ENCODE measurements at regions not wholly inside any gene's neighbourhood (a gene's known extent, or its start where the extent isn't known, plus 50 kb on each side); places are given as distances from the start of the nearest gene placed in this dataset.
A peak's percentile ranks its signal among the peaks of the same experiment; 100 is the strongest.

- no peak overlapping the region for H3K4me3 Mint-ChIP-seq
Observed at GRCh38 chr12:59240048-59240447, 319.7 kb upstream of the LRIG3 start.

DNA sequence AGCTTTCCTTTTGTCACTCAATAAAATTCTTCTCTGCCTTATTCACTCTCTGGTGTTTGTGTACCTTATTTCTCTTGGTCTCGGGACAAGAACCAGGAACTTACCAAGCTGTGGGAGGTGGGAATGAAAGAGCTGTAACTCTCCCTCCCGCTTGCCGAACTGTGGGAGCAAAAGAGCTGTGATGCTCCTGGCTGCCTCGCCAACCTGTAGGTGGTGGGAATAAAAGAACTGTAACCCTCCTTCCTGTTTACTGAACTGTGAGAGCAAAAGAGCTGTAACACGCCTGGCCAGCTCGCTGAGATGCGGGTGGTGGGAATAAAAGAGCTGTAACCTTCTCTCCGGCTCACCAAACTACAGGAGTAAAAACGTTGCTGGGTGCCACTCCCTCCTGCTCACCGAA, 314.1 kb upstream of the LRIG3 start:
- DNase-seq = no peak
- H3K4me1 Mint-ChIP-seq (ENCODE audit: low read depth) = no peaks in the 10 kb centered on the region
- ATAC-seq (replicated peaks in 1 of 2) = no peak
- no peaks in the 10 kb centered on the region for H3K27me3 Mint-ChIP-seq (ENCODE audit: low read depth)
- H3K27ac Mint-ChIP-seq = no peak overlapping the region
- no peaks in the 10 kb centered on the region for H3K36me3 Mint-ChIP-seq (ENCODE audit: insufficient read depth in 2 of 2)
- H3K4me3 Mint-ChIP-seq = no peak overlapping the region
- H3K9me3 Mint-ChIP-seq = no peaks in the 10 kb centered on the region

More at GRCh38 chr12:59240048-59240447, 319.7 kb upstream of the LRIG3 start:
- H3K27ac Mint-ChIP-seq = no peak overlapping the region
- no peaks in the 10 kb centered on the region for H3K36me3 Mint-ChIP-seq (ENCODE audit: insufficient read depth in 2 of 2)
- DNase-seq (no peak), ATAC-seq (replicated peaks in 1 of 2) (no peak)
- H3K4me1 Mint-ChIP-seq (ENCODE audit: low read depth) = no peaks in the 10 kb centered on the region
- H3K27me3 Mint-ChIP-seq (ENCODE audit: low read depth) = no peaks in the 10 kb centered on the region
- peaks cover 2 to 4% of the 10 kb centered on the region in 2 donors for H3K9me3 Mint-ChIP-seq

DNA sequence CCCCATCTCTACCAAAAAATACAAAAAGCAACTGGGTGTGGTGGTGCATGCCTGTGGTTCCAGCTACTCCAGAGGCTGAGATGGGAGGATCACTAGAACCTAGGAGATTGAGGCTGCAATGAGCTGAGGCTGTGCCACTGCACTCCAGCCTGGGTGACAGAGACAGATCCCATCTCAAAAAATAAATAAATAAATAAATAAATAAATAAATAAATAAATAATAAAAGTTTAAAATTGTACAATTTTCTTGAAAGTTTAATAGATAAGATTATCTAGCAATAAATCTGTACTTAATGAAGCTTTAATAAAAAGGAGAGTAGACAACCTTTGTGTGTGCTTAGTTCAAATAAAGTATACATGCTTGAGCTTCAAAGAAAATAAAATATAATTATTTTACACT, 310.0 kb upstream of the LRIG3 start:
- peaks cover 1 to 2% of the 10 kb centered on the region in 2 donors for H3K36me3 Mint-ChIP-seq (ENCODE audit: insufficient read depth in 2 of 2)
- H3K4me3 Mint-ChIP-seq = no peak overlapping the region
- H3K9me3 Mint-ChIP-seq = peaks cover 4 to 6% of the 10 kb centered on the region in 2 donors
- ATAC-seq (replicated peaks in 1 of 2) = no peak
- no peaks in the 10 kb centered on the region for H3K27me3 Mint-ChIP-seq (ENCODE audit: low read depth)
- H3K4me1 Mint-ChIP-seq (ENCODE audit: low read depth) = no peaks in the 10 kb centered on the region
- no peak overlapping the region for H3K27ac Mint-ChIP-seq
- no peak for DNase-seq

DNA sequence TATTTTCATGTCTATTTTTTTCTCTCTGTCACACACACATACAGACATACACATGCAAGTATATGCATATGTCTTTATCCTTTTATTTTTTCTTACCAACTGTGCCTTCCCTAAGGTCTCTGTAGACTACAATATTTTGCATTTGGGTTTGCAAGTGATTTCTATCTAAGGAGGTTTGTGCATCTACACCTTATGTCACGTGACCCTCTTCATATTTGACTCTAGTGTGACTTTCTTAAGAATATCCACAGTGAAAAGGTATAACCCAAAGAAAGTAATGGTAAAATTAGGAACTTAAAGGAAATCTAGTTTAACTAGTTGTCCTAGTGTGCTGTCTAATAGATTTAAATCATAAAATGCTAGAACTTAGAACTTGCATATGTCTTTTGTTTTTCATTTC, 298.8 kb upstream of the LRIG3 start:
- H3K9me3 Mint-ChIP-seq = peaks cover 2 to 3% of the 10 kb centered on the region in 2 donors
- H3K4me1 Mint-ChIP-seq (ENCODE audit: low read depth) = no peaks in the 10 kb centered on the region
- DNase-seq = no peak
- no peaks in the 10 kb centered on the region for H3K27me3 Mint-ChIP-seq (ENCODE audit: low read depth)
- ATAC-seq (replicated peaks in 1 of 2) = no peak
- H3K36me3 Mint-ChIP-seq (ENCODE audit: insufficient read depth in 2 of 2) = no peaks in the 10 kb centered on the region
- no peak overlapping the region for H3K27ac Mint-ChIP-seq
- H3K4me3 Mint-ChIP-seq = no peak overlapping the region

- no peaks in the 10 kb centered on the region for H3K4me1 Mint-ChIP-seq (ENCODE audit: low read depth)
- H3K27me3 Mint-ChIP-seq (ENCODE audit: low read depth) = no peaks in the 10 kb centered on the region
- peaks cover 0 to 4% of the 10 kb centered on the region in 2 donors for H3K9me3 Mint-ChIP-seq
- H3K36me3 Mint-ChIP-seq (ENCODE audit: insufficient read depth in 2 of 2) = no peaks in the 10 kb centered on the region
- H3K4me3 Mint-ChIP-seq = no peak overlapping the region
- H3K27ac Mint-ChIP-seq = no peak overlapping the region
- DNase-seq (no peak), ATAC-seq (replicated peaks in 1 of 2) (no peak)
Observed at GRCh38 chr12:59196989-59197388, 276.7 kb upstream of the LRIG3 start.

- H3K27me3 Mint-ChIP-seq (ENCODE audit: low read depth) = no peaks in the 10 kb centered on the region
- DNase-seq (no peak), ATAC-seq (replicated peaks in 1 of 2) (no peak)
- no peak overlapping the region for H3K4me3 Mint-ChIP-seq
- no peak overlapping the region for H3K27ac Mint-ChIP-seq
- peaks cover 3 to 7% of the 10 kb centered on the region in 2 donors for H3K9me3 Mint-ChIP-seq
- no peaks in the 10 kb centered on the region for H3K4me1 Mint-ChIP-seq (ENCODE audit: low read depth)
- no peaks in the 10 kb centered on the region for H3K36me3 Mint-ChIP-seq (ENCODE audit: insufficient read depth in 2 of 2)
Observed at GRCh38 chr12:59194794-59195193, 274.5 kb upstream of the LRIG3 start.

DNA sequence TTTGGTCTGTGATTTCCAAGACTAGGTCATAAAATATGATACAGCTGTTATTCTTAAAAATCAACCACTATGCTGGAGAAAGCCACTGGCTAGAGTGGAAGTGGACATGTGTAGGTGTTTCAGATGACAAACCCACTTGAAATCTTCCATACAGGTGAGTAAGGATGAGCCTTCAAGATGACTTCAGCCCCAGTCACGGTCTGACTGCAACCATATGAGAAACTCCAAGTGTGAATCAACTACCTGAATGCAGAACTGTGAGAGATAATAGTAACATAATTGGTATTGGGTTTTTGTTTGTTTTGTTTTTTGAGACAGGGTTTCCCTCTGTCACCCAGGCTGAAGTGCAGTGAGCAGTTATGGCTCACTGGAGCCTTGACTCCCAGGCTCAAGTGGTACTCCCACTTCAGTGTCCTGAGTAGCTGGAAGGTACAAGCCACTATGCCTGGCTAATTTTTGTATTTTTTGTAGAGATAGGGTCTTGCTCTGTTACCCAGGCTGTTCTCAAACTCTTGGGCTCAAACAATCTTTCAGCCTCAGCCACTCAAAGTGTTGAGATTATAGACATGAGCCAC, 273.3 kb upstream of the LRIG3 start:
- no peaks in the 10 kb centered on the region for H3K27me3 Mint-ChIP-seq (ENCODE audit: low read depth)
- H3K9me3 Mint-ChIP-seq = peaks cover 3 to 7% of the 10 kb centered on the region in 2 donors
- H3K36me3 Mint-ChIP-seq (ENCODE audit: insufficient read depth in 2 of 2) = no peaks in the 10 kb centered on the region
- ATAC-seq (replicated peaks in 1 of 2) = no peak
- no peaks in the 10 kb centered on the region for H3K4me1 Mint-ChIP-seq (ENCODE audit: low read depth)
- H3K27ac Mint-ChIP-seq = no peak overlapping the region
- no peak for DNase-seq
- H3K4me3 Mint-ChIP-seq = no peak overlapping the region

GRCh38 chr12:59191372-59191771, 271.1 kb upstream of the LRIG3 start:
- Mint-ChIP-seq H3K9me3 (peaks cover 3 to 7% of the 10 kb centered on the region in 2 donors), H3K4me1 (ENCODE audit: low read depth) (no peaks in the 10 kb centered on the region), H3K36me3 (ENCODE audit: insufficient read depth in 2 of 2) (no peaks in the 10 kb centered on the region), H3K27me3 (ENCODE audit: low read depth) (no peaks in the 10 kb centered on the region), H3K27ac (no peak overlapping the region), H3K4me3 (no peak overlapping the region)
- DNase-seq = no peak
- ATAC-seq (replicated peaks in 1 of 2) = no peak

GRCh38 chr12:59186451-59186850, 266.1 kb upstream of the LRIG3 start:
- no peaks in the 10 kb centered on the region for H3K4me1 Mint-ChIP-seq (ENCODE audit: low read depth)
- no peaks in the 10 kb centered on the region for H3K36me3 Mint-ChIP-seq (ENCODE audit: insufficient read depth in 2 of 2)
- no peak overlapping the region for H3K27ac Mint-ChIP-seq
- DNase-seq = no peak
- ATAC-seq (replicated peaks in 1 of 2) = no peak
- peaks cover 3 to 4% of the 10 kb centered on the region in 2 donors for H3K9me3 Mint-ChIP-seq
- H3K4me3 Mint-ChIP-seq = no peak overlapping the region
- H3K27me3 Mint-ChIP-seq (ENCODE audit: low read depth) = peaks cover 11% of the 10 kb centered on the region

GRCh38 chr12:59185295-59185694, 265.0 kb upstream of the LRIG3 start:
- Mint-ChIP-seq H3K36me3 (ENCODE audit: insufficient read depth in 2 of 2) (no peaks in the 10 kb centered on the region), H3K27me3 (ENCODE audit: low read depth) (peaks cover 11% of the 10 kb centered on the region)
- ATAC-seq (replicated peaks in 1 of 2) = no peak

GRCh38 chr12:59182658-59183455, 262.6 kb upstream of the LRIG3 start:
- no peak overlapping the region for H3K4me3 Mint-ChIP-seq
- H3K9me3 Mint-ChIP-seq = peaks cover 0 to 4% of the 10 kb centered on the region in 2 donors
- H3K36me3 Mint-ChIP-seq (ENCODE audit: insufficient read depth in 2 of 2) = no peaks in the 10 kb centered on the region
- DNase-seq (no peak), ATAC-seq (replicated peaks in 1 of 2) (no peak)
- H3K4me1 Mint-ChIP-seq (ENCODE audit: low read depth) = no peaks in the 10 kb centered on the region
- H3K27ac Mint-ChIP-seq = no peak overlapping the region
- peaks cover 11% of the 10 kb centered on the region for H3K27me3 Mint-ChIP-seq (ENCODE audit: low read depth)

More at GRCh38 chr12:59185295-59185694, 265.0 kb upstream of the LRIG3 start:
- Mint-ChIP-seq H3K27ac (no peak overlapping the region), H3K9me3 (peaks cover 1 to 3% of the 10 kb centered on the region in 2 donors), H3K4me3 (no peak overlapping the region), H3K4me1 (ENCODE audit: low read depth) (no peaks in the 10 kb centered on the region)
- DNase-seq = no peak

- DNase-seq (peak; percentile 17 to 21), ATAC-seq (replicated peaks in 1 of 2) (peak in 1 of 2 donors; percentile 66)
- no peaks in the 10 kb centered on the region for H3K4me1 Mint-ChIP-seq (ENCODE audit: low read depth)
Observed at GRCh38 chr12:59182191-59182590, 261.9 kb upstream of the LRIG3 start.

GRCh38 chr12:59181196-59181777, 261.0 kb upstream of the LRIG3 start:
- no peaks in the 10 kb centered on the region for H3K36me3 Mint-ChIP-seq (ENCODE audit: insufficient read depth in 2 of 2)
- H3K4me1 Mint-ChIP-seq (ENCODE audit: low read depth) = no peaks in the 10 kb centered on the region
- DNase-seq = no peak
- peaks cover 11% of the 10 kb centered on the region for H3K27me3 Mint-ChIP-seq (ENCODE audit: low read depth)
- no peak overlapping the region for H3K4me3 Mint-ChIP-seq
- peaks cover 0 to 4% of the 10 kb centered on the region in 2 donors for H3K9me3 Mint-ChIP-seq
- ATAC-seq (replicated peaks in 1 of 2) = no peak
- no peak overlapping the region for H3K27ac Mint-ChIP-seq

More at GRCh38 chr12:59182191-59182590, 261.9 kb upstream of the LRIG3 start:
- Mint-ChIP-seq H3K27me3 (ENCODE audit: low read depth) (peaks cover 11% of the 10 kb centered on the region), H3K9me3 (peaks cover 0 to 4% of the 10 kb centered on the region in 2 donors), H3K36me3 (ENCODE audit: insufficient read depth in 2 of 2) (no peaks in the 10 kb centered on the region), H3K4me3 (no peak overlapping the region), H3K27ac (no peak overlapping the region)
